Limb (tissue), 2 donors: ENCODE measurements at regions not wholly inside any gene's neighbourhood (a gene's known extent, or its start where the extent isn't known, plus 50 kb on each side); places are given as distances from the start of the nearest gene placed in this dataset.

Experiments used
- DNase-seq, 2 donors: peaks; one replicate each; pipeline ENCODE4 v3.0.0-alpha.2; 2016; ENCODE audit errors: extremely low spot score in 2 of 2

DNA sequence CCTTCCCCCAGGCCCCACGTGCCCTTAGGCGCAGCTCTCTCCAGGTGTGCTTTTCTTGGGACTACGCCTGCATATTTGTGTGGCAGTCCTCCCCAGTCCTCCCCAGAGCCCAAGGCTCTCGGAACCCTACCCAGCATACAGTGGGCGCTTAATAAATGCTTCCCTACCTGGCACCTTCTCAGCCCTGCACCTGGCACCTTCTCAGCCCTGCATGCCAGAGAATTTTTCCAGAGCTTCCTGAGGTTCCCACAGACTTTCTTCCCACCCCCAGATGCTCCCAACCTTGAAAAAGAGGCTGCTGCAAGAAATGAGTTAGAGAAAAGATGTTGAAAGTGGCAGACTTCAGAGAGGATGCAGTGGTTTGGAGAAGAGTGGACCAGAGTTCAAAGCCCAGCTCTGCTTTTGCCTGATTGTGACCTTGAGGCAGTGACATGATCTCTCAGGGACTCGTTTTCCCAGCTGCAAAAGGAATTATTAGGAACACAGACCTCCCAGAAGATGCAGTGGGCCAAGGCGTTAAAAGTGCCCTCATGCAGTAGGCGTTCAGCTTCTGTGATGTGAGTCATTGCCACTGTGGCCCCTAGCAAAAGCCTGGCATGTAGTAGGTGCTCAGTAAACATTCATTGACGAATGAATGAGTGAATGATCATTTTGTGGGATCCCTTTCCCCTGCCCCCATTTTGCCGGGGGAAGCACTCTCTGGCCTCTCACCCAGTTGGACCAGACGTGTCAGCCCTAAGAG, 167.2 kb downstream of the PHETA1 start:
- no peak for DNase-seq

DNA sequence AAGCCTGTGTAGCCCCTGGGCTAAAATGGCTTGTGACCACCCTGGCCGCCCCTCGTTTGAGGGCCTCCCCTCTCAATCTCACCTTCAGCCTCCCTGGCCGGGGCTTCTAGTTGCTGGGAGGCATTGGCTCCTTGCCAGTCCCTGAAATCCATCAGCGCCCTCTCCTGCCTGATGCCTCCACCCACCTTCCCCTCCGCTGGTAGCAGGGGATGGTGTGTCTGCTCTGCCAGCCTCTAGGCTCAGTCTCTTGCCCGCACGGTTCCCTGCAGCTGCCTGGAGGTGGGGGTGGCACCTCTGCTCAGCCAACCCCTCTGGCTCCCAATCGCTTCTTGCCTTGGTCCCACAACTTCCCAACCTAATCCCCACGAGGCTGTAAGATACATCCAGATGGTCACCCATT, 167.9 kb downstream of the PHETA1 start:
- DNase-seq: peak in 1 of 2 donors; percentile 42

DNA sequence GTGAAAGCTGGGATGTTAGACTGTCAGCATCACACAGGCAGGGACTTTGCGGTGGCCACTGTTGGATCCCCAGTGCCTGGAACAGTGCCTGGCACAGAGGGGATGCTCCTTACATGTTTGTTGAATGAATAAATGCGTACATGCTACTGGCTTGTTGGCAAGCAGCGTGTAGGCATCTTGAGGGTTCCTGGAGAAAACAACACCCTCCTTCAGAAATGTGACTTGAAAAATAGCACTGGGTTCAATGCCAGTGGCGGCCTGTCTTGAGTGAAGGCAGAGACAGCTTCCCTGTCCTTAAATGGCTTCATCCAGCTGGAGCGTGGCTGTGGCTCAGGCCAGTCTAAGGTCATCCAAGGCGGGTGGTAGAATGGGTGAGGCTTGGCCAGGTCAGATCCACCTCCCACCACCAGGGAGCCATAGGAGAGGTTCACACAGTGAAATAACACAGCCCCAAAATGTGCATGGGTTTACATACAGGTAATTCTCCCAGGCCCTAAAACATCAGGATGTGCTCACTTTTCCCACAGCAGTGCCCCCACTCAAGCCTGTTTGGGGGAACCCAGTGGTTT, 171.4 kb downstream of the PHETA1 start:
- DNase-seq: no peak

DNA sequence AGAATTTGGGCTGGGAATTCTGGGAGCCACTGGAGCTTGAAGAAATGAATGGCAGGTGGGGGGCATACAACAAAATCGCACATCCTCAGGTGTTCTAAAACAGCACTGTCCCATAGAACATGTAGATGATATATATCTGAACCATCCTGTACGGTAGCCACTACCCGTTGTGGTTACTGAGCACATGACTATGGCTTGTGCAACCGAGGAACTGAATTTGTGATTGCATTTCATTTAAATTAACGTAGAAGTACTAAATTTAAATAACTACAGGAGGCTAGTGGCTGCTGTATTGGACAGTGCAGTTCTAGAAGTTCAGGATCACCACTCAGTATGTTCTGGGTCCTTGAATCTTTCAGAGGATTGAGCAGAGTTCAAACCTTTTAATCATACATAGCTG, 172.4 kb downstream of the PHETA1 start:
- no peak for DNase-seq

DNA sequence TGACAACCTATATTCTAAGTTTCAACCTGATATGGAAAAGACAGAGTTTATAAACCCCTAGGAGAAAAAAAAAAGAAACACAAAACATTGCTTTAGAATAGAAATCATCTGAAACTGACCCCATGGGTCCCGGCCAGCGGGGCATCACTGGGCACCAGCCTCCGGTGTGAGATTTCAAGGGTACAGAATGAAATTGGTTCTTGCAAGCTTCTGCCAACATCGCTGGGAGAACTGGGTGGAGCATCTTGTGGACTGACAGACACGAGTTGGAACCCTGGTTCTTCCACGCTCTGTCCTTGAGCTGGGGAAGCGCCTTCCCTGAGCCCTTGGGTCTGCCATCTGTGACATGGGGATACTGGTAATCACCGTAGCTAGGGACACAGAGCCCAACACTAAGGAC, 173.6 kb downstream of the PHETA1 start:
- DNase-seq: no peak

DNA sequence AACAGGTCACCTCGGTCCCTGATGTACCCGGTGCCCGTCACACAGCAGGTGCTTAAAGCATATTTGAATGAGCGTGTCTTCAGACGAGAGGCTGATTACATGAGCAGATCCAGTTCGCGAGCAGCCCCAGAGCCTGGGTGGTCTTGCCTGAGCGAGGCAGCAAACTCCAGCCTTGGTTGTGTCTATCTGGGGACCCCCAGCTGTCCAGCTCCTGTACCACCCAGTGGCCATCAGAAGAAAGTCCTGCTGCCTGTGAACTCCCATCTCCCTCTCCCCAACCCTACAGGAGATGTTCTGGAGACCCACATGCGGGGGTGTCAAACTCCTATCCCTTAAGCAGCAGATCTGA, 174.2 kb downstream of the PHETA1 start:
- no peak for DNase-seq

DNA sequence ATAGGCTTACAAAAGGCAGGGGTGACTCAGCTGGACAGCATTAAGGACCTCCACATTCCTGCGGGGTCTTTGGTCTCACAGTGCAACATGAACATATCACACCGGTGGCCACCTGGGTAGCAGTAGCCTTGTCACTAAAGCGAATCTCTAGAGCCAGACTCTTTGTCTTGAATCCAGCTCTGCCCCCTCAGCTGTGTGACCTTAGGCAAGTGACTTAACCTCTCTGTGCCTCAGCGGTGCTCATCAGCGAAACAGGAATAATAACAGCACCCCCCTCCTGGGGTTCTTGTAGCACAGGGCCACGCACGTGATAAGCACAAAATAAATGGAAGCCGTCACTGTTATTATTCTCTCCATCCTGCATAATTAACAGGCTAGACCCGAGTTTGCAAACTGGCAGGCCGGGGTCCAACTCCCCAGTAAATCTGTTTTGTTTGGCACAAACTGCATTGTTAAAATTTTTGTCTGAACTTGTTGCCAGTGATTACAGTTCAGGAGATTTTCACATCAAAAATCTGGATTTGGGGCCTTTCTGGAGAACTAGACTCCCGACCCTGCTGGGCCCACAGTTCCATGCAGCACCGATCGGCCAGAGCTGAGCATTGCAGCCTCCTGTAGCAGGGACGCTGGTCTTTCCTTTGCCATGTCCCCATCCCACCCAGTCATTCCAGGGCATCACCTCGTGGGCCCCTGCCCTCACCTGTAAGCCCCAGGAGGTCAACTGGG, 174.8 kb downstream of the PHETA1 start:
- no peak for DNase-seq

DNA sequence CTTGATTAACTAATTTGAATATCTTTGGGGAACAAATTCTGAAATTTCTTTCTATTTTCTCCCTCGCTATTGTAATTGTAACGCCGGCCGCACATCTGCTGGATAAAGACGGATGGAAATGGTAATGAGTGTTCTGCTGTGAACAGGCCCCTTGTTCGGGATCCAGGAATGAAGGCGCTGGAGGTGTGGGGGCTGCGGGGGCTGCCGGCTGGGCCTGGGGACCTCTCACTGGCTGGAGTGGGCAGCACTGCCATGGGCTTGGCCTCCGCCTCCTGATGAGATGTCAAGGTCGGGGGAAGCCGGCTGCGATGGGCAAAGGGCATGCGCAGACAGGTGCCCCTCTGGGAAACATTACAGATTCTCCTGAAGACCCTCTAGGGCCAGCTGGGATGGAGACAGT, 175.4 kb downstream of the PHETA1 start:
- no peak for DNase-seq

DNA sequence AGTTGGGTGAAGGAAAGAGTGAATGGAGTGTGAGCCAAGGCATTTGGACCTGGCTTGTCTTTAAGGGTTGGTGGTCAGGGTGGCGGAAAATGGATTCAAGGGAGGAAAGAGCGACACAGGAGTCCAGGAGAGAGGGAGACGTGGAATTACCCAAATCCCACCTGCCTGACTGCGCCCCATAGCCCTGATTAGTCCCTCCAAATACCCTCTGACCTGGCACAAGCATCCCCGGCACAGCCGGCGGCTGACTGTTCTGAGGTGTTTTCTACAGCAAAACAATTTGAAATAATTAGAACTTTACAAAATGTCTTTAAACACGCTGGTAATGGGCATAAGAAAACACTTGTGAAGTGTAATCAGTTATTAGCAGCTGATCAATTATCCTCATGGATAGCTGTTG, 175.8 kb downstream of the PHETA1 start:
- no peak for DNase-seq

DNA sequence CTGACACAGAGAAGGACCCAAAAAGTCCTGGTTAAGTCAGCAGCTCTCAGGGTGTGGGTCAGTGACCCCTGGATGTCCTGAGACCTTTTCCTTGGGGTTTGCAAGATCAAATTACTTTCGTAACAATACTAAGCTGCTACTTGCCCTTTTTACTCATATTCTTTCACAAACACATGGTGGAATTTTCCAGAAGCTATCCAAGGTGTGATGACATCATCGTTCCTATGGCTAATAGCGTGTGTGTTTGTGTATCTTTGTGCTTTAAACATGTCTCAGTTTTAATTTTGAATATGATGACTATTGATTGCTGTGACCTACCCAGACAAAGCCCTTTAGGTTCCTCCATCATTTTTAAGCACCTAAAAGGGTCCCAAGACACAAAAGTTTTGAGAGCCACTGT, 176.2 kb downstream of the PHETA1 start:
- no peak for DNase-seq

DNA sequence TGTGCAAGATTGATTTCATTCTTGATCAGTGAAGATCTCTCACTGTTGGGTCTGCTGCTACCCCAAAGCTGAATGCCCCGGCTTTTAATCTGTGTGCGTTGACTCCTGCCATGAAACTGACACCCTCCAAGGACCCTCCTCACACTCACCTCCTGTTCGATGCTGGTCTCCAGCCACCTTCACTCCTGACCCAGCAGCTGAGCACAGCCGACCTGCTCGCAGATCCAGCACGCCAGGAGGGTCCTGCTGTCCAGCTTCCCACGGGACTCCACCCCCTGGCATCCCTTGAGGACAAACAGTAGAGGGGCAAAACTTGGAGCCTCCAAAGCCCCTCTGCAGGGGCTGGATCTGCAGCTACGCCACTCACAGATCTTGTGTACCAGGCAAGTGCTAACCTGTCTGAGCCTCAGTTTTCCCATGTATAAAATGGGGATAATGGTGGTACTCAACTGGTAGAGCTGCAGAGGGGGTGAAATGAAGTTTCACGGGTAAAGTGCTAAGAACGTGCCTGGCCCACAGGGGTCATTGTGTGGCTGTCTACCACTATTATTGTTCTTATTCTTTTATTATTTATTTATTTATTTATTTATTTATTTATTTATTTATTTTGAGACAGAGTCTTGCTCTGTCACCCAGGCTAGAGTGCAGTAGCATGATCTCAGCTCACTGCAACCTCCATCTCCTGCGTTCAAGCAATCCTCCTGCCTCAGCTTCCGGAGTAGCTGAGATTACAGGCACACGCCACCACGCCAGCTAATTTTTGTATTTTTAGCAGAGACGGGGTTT, 178.0 kb downstream of the PHETA1 start:
- DNase-seq: no peak

DNA sequence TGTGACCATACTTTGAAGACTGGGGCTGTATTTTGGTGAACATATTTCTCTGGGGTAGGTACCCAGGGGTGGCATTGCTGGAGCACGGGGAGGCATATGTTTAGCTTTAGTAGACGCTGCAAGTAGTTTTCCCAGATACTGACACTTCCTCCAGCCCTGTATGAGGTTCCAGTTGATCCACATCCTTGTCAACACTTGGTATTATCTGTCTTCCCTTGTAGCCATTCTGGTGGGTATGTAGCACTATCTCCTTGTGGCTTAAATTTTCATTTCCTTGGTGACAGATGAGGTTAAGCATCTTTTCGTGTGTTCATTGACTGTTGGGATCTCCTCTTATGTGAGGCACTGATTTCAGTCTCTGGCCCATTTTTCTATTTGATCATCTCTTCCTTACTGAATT, 179.1 kb downstream of the PHETA1 start:
- no peak for DNase-seq

DNA sequence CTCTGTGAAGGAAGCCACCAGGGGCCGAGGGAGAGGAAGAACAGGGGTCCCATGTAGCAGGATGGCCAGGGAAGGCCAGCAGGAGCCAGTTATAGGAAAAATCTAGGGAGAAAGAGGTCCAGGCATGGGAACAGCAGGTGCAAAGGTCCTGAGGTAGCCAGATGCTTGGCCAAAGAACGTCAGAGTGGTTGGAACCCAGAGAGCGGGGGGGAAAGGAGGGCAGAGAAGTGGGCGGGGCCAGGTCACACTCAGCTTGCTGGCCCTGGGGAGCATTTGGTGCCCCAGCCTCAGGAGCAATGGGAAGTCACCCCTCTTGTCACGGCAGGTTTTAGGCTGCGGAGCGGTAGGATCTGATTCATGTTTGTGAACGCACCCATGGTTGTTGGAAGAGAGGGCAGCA, 180.5 kb downstream of the PHETA1 start:
- DNase-seq: no peak

DNA sequence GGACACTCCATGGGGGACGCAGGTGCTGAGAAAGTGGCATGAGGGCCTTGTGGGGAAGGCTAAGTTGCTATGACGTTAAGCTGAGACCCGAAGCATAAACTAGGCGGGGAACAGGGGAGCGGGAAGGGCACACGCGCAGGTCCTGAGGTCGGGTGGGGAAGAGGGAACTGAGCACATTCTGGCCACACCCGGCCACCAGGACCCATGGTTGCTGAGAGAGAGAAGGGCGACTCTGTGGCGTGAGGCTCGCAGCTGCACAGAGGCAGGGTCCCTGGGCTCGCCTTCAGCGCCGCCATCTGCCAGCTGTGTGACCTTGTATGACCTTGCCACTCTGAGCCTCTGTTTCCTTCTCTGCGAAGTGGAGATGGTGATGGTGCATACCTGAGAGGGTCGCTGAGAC, 182.5 kb downstream of the PHETA1 start:
- DNase-seq: no peak

DNA sequence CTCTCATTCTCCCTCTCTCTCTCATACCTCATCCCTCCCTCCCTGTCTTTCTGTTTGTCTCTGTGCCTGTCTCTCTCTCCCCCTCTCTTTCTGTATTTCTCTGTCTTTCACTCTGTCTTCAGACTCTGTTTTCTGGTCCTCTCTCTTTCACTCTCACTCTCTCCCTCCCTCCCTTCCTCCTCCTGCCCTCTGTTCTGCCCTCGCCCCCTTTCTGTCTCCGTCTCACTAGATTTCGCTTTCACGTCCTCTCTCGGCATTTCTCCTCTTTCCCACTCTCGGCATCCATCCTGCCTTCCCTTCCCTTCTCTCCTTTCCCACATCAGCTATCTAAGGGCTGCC, 183.0 kb downstream of the PHETA1 start:
- DNase-seq: no peak

DNA sequence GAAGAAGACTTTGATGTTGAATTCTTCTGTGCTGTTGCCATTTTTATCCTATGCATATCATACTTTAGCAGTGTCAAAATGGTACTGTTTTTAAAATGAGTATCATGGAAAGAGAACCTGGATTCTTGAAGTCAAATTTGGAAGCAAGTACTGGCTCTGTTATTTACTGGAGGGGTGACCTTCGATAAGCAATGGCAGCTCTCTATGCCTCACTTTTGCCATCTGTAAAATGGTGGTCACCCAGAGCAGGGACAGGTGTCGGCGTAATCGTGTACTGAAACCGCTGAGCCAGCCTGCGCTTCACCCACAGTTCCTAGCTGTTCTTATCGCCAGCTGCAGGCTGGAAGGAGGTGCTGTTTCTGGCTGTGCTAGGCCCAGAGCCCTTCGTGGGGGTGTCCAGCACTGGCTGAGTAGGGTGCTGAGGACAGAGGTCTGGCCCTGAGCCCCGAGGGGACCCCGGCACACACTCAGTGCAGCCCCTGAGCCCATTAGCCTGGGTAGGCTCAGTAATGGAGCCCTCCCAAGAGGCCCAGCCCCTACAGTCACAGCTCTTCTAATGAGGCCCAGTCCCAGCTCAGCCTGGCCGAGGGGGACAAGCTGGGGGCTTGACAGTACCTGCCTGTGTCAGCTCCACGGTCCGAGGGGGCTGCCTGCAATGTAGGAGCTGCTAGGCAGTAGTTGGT, 183.5 kb downstream of the PHETA1 start:
- DNase-seq: no peak

DNA sequence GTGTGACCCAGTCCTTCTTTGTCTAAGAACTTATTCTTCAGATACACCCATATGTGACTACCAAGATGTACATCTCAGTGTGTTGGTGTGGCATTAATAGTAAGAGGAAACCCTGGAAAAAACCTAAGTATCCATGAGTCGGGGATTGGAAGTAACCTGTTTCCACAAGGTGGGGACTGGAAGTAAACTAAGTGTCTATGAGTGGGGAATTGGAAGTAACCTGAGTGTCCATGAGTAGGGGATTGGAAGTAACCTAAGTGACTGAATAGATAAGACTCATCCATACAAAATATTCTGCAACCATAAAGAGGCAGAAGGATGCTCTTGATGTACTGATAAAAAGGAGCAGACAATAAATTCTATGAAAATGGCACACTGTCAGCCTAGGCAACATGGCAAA, 184.7 kb downstream of the PHETA1 start:
- DNase-seq: no peak

DNA sequence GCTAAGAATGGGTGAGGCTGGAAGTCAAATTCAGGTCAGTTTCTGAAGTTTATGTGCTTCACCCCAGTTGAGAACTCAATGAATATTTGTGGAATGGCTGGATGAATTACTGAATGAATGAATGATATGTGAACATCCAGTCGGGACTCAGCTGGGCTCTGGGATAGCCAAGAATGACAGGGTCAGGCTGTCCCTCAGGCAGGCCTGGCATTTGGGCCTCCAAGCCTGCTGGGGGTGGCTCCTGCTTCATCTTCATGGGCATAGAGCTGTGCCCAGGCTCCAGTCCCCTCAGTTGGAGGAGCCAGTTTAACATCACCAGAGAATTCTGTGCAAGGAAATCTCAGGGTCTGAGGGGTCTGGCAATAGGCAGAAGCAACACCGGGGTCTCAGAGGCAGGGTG, 185.8 kb downstream of the PHETA1 start:
- no peak for DNase-seq

DNA sequence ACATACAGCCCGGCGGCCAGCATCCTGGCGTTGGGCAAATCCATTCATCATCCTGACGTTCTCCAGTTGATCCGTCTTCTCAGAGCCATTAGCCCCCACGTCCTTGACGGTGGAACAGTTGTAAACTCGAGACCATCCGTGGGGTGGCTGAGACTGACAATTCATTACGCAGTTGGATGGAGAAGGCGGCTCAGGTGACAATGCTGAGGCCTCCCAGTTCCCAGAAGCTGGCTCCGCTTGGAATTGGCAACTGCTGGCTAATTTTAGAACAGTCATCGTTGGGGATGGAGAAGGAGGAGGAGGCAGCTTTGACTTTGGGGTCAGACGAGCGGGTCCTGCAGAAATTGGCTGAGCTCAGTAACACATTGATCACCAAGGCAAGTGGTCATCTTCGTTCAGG, 186.5 kb downstream of the PHETA1 start:
- no peak for DNase-seq

DNA sequence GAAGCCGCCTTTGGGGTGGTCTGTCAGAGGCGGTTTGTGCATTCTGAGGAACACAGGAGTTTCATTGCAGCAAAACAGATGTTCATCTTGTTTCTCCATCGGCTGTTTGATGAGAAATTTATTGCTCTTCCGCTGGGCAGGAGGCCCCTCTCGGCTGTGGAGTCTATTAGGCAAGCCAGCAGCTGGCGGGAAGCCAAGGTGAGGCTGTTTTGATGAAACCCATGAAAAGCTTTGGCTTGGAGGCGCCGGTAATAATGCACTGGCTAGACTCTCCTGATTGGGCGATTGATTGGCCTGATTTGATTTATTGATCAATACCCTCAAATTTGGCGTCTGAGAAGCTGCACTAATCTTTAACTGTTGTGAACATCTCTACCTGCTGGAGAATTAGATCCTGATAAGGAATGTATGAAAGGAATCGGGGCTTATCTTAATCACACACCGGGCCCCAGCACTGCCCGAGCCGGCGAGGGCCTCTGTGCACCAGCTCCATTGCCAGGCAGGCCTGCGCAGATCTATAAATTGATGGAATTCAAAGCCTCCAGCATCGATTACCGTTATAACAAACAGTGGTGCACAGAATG, 187.7 kb downstream of the PHETA1 start:
- DNase-seq: peak; percentile 83 to 87

DNA sequence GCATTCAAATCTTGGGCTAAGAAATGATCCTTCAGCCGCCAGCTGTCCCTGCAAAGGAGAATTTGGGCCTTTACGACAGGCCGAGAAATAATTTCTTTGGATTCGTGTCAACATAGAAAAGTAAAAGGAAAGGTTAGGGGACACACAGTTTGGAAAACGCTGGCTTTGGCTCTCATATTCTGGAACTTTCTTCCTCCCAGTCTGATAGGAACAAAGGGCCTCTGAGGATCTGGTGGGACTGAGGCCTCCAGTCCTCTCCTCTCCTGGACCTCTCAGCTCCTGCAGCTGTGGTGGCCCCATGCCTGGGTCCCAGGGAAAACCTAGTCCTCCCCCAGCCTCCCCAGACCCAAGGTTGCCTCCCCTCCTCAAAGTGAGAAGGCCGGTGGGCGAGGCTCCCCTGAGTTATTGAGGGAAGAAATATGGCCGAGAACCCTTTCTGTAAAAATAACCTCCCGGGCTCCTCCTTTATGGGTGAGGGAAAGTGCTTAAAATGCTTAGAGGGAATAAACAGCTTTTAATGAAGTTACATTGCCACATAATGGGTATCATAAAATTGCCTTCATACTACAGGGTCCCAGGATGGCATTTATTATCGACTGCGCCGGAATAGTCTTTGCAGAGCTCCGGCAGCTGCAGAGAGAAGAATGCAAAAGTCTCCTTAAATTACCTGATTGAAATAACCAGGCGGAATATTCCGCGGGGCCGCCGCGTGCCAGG, 188.3 kb downstream of the PHETA1 start:
- peak in 1 of 2 donors; percentile 46 for DNase-seq
